KG1 (cell line): ENCODE measurements at regions not wholly inside any gene's neighbourhood (a gene's known extent, or its start where the extent isn't known, plus 50 kb on each side); places are given as distances from the start of the nearest gene placed in this dataset.
"Not testable (repeated sequence)": the region's sequence is repeated elsewhere in the genome, so short reads cannot be mapped to it uniquely, and the experiment has no call there.

ENCODE experiments used
- DNase-seq: peaks from one replicate; lab custom pipeline; 2025; lab: John Stamatoyannopoulos, UW

- DNase-seq, result no peak
Measured at GRCh38 chr10:126722726-126723125, 52.2 kb upstream of the C10orf90 start.

DNA sequence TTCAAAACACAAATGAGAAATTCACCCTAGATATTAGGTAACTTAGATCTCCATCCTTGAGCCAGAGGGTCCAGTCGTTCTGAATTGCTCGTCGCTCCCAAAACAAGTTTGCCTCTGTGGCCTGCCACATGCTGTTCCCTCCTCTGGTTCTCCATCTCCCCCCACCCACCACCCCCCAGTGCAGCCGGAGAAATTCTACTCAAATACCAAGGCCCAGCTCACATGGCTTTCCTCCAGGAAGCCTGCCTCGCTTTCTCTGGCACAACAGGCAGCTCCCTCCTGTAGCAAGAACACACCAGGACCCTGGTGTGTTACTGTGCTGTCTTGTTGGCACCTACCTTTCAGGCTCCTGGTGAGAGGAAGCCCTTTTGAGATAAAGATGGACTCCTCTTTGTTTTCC is 52.7 kb upstream of the C10orf90 start:
- no peak for DNase-seq

DNA sequence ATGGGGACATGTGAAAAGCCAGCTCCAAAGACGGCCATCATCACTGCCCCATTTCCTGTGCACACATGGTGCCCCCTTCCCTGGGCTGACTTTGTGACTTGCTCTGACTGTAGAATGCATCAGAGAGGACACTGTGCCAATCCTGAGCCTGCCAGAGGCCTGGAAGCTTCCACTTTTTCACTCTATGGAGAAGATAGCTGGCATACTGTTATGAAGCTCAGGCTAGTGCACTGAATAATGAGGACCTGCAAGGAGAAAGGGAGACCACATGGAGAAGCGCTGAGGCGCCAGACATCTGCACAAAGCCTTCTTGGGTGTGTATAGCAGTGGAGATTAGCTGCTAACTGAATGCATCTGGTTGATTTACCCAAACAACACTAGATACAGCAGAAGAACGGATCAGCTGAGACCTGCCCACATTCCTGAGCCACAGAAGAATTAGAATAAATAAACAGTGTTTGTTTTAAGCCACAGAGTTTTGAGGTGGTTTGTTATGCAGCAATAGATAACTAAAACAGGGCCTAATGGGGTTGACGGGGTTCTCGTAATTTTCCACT is 58.9 kb upstream of the C10orf90 start:
- no peak for DNase-seq

GRCh38 chr10:126730856-126731609 is 60.5 kb upstream of the C10orf90 start:
- no peak for DNase-seq

DNA sequence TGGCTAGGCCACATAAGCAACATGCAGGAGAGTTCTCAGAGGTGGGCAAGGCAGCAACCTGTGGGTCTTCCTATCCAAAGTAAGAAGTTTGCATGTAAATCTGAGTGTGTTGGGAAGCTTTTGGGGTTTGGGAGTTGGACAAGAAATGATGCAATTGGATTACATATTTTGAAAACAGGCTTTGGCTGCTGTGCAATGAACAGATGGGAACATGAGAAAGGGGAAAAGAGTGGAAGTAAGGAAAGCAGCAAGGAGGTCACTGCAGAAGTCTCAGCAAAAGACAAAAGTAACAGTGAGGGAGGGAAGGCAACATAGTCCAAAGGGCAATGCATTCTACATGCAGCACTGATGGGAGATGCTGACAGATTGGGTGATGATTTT is 61.1 kb upstream of the C10orf90 start:
- DNase-seq, result no peak

DNA sequence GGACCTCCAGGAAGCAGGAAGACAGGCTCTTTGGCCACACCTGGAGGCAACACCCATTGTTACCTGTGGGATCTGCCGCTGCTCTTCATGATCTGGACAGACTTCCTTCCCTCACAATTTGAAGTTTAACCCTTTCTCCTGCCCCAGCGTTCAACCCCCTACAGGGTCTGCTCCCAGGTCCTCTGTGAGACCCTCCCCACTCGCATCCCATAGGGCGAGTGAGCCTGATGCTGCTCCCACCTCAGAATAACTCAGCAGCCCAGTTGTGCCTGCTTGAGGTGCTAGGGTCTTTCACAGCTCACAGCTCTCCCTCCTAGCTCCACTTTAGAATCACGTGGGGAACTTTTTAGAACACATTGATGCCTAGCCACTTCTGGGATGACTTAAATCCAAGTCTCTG is 61.8 kb upstream of the C10orf90 start:
- DNase-seq, result no peak

DNA sequence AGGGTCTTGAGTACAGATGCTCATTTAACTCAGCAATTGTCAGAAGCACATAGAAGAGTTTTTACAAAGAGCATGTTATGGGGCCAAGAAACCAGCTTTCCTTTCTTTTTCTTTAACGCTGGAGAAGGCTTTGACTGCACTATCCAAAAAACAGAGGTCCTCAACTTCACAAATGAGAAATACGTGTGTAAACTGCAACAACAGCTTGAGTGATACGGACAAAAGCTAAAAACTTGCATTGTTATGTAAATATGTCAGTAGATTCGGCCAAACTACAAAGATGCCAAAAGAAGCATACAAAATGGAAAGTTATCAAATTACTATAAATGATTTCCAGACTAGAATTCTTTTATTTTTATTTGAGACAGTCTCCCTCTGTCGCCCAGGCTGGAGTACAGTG is 62.4 kb upstream of the C10orf90 start:
- DNase-seq, result no peak

DNA sequence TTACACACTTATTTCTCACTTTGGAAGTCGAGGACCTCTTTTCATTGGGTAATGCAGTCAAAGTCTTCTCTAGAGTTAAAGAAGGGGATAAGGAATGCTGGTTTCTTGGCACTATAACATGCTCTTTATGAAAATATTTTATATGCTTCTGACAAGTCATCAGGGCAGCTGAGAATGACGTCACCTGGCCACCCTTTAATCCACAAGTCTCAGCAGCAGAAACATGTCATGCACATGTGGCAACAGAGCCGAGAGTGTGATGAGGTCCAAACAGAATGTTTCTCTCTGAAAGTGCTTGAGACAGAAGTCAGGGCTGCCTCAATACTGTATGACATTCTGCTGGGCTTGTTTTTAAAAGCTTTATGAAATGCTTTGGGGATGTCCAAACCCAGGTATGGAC is 63.5 kb upstream of the C10orf90 start:
- no peak for DNase-seq

- DNase-seq, result no peak
Measured at GRCh38 chr10:126734967-126735366, 64.5 kb upstream of the C10orf90 start.

DNA sequence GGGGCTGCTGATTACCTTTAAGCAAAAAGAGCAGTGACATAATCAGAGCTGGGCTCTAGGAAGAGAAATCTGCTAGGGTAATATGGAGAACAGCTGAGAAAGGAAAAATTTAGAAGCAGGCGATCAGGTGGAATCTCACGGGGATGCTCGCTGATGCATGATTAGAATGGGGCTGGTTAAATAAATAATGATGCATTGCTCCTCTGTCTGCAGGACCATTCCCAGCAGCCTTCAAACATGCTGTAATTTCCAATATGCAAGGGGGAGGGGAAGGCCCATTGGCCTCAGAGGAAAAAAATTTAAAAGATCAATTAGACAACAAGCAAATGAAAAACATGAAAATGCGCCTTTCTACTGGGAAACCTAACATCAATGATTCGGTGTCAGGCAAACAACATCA is 65.6 kb upstream of the C10orf90 start:
- DNase-seq, result no peak

GRCh38 chr10:126736727-126737126 is 66.2 kb upstream of the C10orf90 start:
- no peak for DNase-seq

DNA sequence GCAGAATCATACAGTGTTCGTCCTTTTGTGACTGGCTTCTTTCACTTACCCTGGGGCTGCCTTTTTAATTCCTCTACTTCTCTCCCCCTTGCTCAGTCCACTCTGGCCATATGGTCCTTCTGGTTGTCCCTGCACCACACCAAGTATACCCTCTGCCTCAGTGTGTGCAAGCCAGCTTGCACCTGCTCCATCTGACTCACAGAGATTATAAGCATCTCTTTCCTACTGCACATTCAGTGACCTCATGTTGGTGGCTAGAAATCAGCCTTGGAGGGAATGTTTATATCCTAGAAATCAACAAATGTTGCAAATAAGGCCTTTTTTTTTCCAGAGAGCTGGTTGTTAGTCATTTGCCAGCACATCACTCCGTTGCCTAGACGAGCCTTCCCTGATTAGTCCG is 67.5 kb upstream of the C10orf90 start:
- no peak for DNase-seq

DNA sequence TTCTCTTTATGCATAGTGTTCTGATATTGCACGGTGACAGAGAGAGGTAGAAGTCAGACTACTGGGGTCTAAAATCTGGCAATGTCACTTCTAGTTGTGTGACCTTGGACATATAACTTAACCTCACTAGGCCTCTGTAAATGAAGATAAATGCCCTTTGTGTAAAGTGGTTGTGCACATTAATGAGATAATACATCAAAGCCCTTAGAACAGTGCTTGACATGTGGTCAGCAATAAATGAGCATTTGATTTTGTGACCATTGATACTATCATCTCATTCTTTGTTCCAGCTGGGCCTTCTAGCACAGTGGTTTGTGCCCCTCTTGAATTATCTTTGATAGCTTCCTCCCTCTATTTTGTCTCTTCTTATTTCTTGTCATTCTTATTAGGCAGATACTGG is 74.1 kb upstream of the C10orf90 start:
- no peak for DNase-seq

DNA sequence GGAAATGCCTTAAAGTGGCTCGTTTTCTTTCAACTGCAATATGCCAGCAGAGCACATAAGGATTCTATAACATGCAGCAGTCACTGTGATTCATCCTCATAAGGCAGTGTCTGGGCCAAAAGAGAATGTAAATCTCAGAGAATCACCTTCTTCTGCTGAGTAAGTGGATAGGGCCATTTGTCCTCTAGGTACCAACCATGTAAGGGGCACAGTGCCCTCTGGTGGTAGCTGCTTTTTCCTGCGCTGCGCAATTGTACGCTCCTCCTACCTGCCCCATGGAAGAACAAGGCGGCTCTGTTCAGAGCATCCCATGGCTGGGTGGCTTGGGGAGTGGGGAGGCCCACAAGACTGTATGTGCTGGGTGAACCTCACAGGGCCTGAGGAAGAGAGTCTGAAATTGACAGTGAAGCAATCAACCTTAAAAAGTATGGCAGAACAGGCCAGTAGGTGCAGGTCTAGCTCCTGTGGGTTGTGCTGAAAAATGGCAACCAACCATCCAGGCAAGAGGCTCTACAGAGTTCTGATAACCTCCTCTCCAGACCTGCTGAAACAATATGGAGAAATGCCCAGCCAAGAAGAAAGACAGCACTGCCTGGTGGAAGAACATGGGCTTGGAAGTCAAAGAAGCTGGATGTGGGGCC is 78.6 kb upstream of the C10orf90 start:
- DNase-seq, result peak; percentile 13

GRCh38 chr10:126754966-126755365 is 84.5 kb upstream of the C10orf90 start:
- DNase-seq, result no peak

DNA sequence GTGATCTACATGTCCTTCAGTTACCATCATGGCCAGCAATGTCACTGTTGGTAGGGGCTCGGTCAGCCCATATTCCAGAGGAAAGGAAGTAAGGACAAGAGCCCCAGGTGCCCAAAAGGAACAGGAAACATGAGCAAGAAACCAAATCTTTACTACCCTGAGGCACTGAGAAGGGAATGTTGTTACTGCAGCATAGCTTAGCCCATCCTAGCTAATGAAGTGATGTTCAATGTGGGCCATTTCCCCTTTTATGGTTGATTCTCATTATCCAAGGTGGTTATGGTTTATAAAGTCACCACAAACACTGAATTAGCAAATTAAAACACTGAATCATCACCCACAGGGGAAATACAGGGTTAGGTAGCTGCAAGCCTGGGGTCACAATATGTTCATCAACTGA is 88.4 kb upstream of the C10orf90 start:
- DNase-seq, result no peak

DNA sequence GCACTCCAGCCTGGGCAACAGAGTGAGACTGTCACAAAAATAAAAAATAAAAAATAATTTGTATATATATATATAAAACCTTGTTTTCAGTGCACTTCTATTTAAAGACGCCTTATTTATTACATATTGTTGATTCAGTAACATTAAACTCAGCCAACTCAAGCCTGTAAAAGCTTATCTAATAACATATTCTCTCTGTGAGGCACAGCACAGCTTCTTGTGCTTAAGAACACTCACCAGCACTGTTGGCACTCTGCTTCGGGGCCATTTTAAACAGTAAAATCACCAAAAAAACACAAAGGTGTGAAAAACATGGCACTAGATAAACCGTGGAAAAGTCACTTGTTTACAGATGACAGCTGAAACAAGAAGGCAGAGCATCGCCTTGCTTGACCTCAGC is 89.0 kb upstream of the C10orf90 start:
- no peak for DNase-seq

- not testable (repeated sequence) for DNase-seq
Measured at GRCh38 chr10:126766646-126767045, 96.2 kb upstream of the C10orf90 start.

DNA sequence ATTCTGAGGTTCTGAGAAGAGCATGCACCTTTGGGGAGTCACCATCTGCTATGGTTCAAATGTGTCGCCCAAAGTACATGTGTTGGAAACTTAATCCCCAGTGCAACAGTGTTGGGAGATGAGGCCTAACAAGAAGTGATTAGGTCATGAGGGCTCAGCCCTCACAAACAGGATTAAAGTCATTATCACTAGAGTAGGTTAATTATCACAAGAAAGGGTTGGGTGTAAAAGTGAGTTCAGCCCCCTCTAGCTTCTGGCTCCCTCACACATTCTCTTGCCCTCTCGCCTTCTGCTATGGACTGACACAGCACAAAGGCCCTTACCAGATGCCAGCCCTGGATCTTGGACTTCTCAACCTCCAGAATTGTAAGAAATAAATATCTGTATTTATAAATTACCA is 100.3 kb upstream of the C10orf90 start:
- DNase-seq, result no peak

DNA sequence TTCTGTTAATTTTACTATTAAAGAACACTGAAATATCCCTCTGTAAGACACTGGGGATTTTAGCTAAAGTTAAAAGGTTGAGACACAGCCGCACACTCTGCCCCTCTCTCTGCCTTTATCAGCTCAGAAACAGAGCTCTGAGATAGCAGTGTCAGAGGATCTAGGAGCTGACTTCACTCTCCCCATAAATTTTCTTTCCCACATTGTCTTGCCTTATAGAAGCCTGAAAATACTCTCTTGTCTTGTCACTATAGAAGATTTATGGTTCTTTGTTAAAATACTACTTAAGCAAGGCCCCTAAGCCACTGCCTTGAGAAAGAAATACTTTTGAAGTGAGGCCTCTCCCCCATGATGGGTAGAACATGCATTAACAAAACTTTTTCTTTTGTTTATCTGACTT is 105.7 kb upstream of the C10orf90 start:
- no peak for DNase-seq

DNA sequence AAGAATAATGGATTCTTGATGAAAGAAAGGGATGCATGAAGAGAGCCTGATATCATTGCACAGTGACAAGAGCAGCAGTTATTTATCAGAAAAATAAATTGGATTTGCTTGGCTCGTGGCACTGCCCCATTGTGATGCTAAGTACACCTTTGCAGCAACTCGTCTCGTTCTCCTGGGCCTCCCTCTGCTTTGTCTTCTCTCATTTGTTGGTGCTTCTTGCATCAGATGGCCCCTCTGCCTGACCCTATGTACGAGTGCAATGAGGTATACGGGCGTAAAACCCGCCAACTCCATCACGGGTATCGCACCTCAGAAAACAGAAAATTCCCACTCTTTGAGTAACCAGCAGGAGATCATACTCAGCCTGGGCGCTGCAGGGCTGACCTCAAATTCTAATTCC is 107.2 kb upstream of the C10orf90 start:
- DNase-seq, result no peak

GRCh38 chr10:126781450-126782216 is 111.1 kb upstream of the C10orf90 start:
- DNase-seq, result no peak
